GM12801 (cell line): ENCODE measurements at regions not wholly inside any gene's neighbourhood (a gene's known extent, or its start where the extent isn't known, plus 50 kb on each side); places are given as distances from the start of the nearest gene placed in this dataset.

ENCODE experiments used
- CTCF ChIP-seq: IDR thresholded peaks from one replicate; pipeline ENCODE4 v1.5.1; 2011; ENCODE audit warnings: control low read depth; ENCODE audit not compliant: insufficient read length; ENCODE audit errors: extremely low read depth

GRCh38 chr15:31477301-31477700, 150.7 kb downstream of the KLF13 start:
- TF ChIP-seq CTCF = no peak

GRCh38 chr15:31477851-31478701, 151.4 kb downstream of the KLF13 start:
- no peak for TF ChIP-seq CTCF

- no peak for TF ChIP-seq CTCF
Observed at GRCh38 chr15:31478702-31479221, 152.1 kb downstream of the KLF13 start.

- TF ChIP-seq CTCF = no peak
Observed at GRCh38 chr15:31480356-31481025, 153.9 kb downstream of the KLF13 start.

- TF ChIP-seq CTCF = no peak
Observed at GRCh38 chr15:31481142-31481541, 154.5 kb downstream of the KLF13 start.

GRCh38 chr15:31482122-31482922, 155.7 kb downstream of the KLF13 start:
- no peak for TF ChIP-seq CTCF
